ENCODE measurements at regions not wholly inside any gene's neighbourhood (a gene's known extent, or its start where the extent isn't known, plus 50 kb on each side); places are given as distances from the start of the nearest gene placed in this dataset.

- no peak for DNase-seq
Observed at GRCh38 chr9:87427851-87428506, 69.7 kb upstream of the DAPK1 start.

- DNase-seq, result no peak
Observed at GRCh38 chr9:87428659-87429058, 69.0 kb upstream of the DAPK1 start.

GRCh38 chr9:87431837-87432236, 65.8 kb upstream of the DAPK1 start:
- no peak for DNase-seq

GRCh38 chr9:87433853-87434252, 63.8 kb upstream of the DAPK1 start:
- no peak for DNase-seq

GRCh38 chr9:87434366-87434765, 63.3 kb upstream of the DAPK1 start:
- no peak for DNase-seq

GRCh38 chr9:87435189-87435880, 62.3 kb upstream of the DAPK1 start:
- DNase-seq, result no peak

- no peak for DNase-seq
Observed at GRCh38 chr9:87436716-87437115, 61.0 kb upstream of the DAPK1 start.

GRCh38 chr9:87437966-87438365, 59.7 kb upstream of the DAPK1 start:
- no peak for DNase-seq

GRCh38 chr9:87441251-87441650, 56.4 kb upstream of the DAPK1 start:
- no peak for DNase-seq

GRCh38 chr9:87442451-87442850, 55.2 kb upstream of the DAPK1 start:
- DNase-seq, result no peak

- DNase-seq, result no peak
Observed at GRCh38 chr9:87443006-87443405, 54.7 kb upstream of the DAPK1 start.

- DNase-seq, result no peak
Observed at GRCh38 chr9:87443461-87443860, 54.2 kb upstream of the DAPK1 start.

- no peak for DNase-seq
Observed at GRCh38 chr9:87445646-87446045, 52.0 kb upstream of the DAPK1 start.

GRCh38 chr9:87446527-87446926, 51.1 kb upstream of the DAPK1 start:
- no peak for DNase-seq

- peak; percentile 8 for DNase-seq
Observed at GRCh38 chr9:87447547-87448432, 49.9 kb upstream of the DAPK1 start.

Measured in NCI-H345 (cell line).